CD4-positive, alpha-beta T cell (primary cell): ENCODE measurements at regions not wholly inside any gene's neighbourhood (a gene's known extent, or its start where the extent isn't known, plus 50 kb on each side); places are given as distances from the start of the nearest gene placed in this dataset.
"Not testable (repeated sequence)": the region's sequence is repeated elsewhere in the genome, so short reads cannot be mapped to it uniquely, and the experiment has no call there.

Source experiments
- ATAC-seq: fragments of 200-7000 bp; cut with Tn5 transposase; one replicate; pipeline ENCODE4 v1.10.0; 2022; ENCODE audit warnings: mild to moderate bottlenecking; ENCODE audit not compliant: poor library complexity
- CTCF ChIA-PET: fragments of 350-600 bp; sonication (Branson Sonifier 250); formaldehyde crosslinking; loops from one replicate; lab custom pipeline; 2021; ENCODE audit warnings: antibody characterized with exemption, inconsistent platforms; lab: Charles Lee
- POLR2A ChIA-PET: fragments of 350-600 bp; sonication (Branson Sonifier 250); formaldehyde crosslinking; loops from one replicate; lab custom pipeline; 2021; ENCODE audit warnings: antibody characterized with exemption, inconsistent platforms; lab: Charles Lee
- DNase-seq, 14 experiments: peaks; one replicate each; pipeline ENCODE4 v3.0.0-alpha.2; 2013 to 2020; ENCODE audit warnings: mixed read lengths in 2 of 14
- H3K27ac ChIP-seq, 2 donors: one replicate each; pipeline versions ENCODE4 v1.5.1 to v1.7.0; 2013; ENCODE audit warnings: low read length in 2 of 2, low read depth in 1 of 2, mild to moderate bottlenecking in 1 of 2
- H3K27me3 ChIP-seq, 2 experiments: 1 replicate in 1 of 2; 2 replicates in 1 of 2; pipeline versions ENCODE4 v1.6.1 to v1.7.0; 2013; ENCODE audit warnings: low read length in 2 of 2, control low read depth in 1 of 2, mild to moderate bottlenecking in 1 of 2, moderate library complexity in 1 of 2; ENCODE audit not compliant: insufficient read depth in 2 of 2, control insufficient read depth in 1 of 2
- H3K36me3 ChIP-seq: one replicate; pipeline ENCODE4 v1.6.1; 2013; ENCODE audit warnings: low read length, control low read depth; ENCODE audit not compliant: insufficient read depth
- H3K4me1 ChIP-seq: one replicate; pipeline ENCODE4 v1.6.1; 2013; ENCODE audit warnings: low read length, control low read depth; ENCODE audit not compliant: insufficient read depth
- H3K4me3 ChIP-seq: one replicate; pipeline ENCODE4 v1.5.1; 2013; ENCODE audit warnings: mild to moderate bottlenecking, low read length, moderate library complexity
- H3K9me3 ChIP-seq, 2 experiments: 1 replicate in 1 of 2; 2 replicates in 1 of 2; pipeline versions ENCODE4 v1.6.1 to v1.7.0; 2013; ENCODE audit warnings: low read length in 2 of 2, mild to moderate bottlenecking in 2 of 2, control low read depth in 1 of 2, moderate library complexity in 1 of 2; ENCODE audit not compliant: control insufficient read depth in 1 of 2, insufficient read depth in 1 of 2
- H3K27ac Mint-ChIP-seq: one replicate; pipeline ENCODE4 v1.8.0; 2020; ENCODE audit warnings: mixed read lengths
- H3K27me3 Mint-ChIP-seq: one replicate; pipeline ENCODE4 v1.8.0; 2021; ENCODE audit warnings: mixed read lengths
- H3K36me3 Mint-ChIP-seq: one replicate; pipeline ENCODE4 v1.8.0; 2021; ENCODE audit warnings: low read depth, mixed read lengths
- H3K4me1 Mint-ChIP-seq: one replicate; pipeline ENCODE4 v1.8.0; 2021; ENCODE audit warnings: low read depth, mixed read lengths
- H3K4me3 Mint-ChIP-seq: one replicate; pipeline ENCODE4 v1.8.0; 2020; ENCODE audit warnings: mild to moderate bottlenecking, mixed read lengths
- H3K9me3 Mint-ChIP-seq: one replicate; pipeline ENCODE4 v1.8.0; 2020; ENCODE audit warnings: mixed read lengths
- CTCF ChIP-seq: fragments of 200-600 bp; IDR thresholded peaks from one replicate; pipeline ENCODE4 v1.8.0; 2022; ENCODE audit warnings: antibody characterized with exemption, mild to moderate bottlenecking
- intact Hi-C, 2 experiments: fragments of 100-400 bp; cut with DNase I in 1 of 2; cut with micrococcal nuclease in 1 of 2; formaldehyde crosslinking; loops; one replicate each; pipeline versions ENCODE4 v1.15.1 to v1.9.0; 2023 to 2025; cut with DNase I, micrococcal nuclease

DNA sequence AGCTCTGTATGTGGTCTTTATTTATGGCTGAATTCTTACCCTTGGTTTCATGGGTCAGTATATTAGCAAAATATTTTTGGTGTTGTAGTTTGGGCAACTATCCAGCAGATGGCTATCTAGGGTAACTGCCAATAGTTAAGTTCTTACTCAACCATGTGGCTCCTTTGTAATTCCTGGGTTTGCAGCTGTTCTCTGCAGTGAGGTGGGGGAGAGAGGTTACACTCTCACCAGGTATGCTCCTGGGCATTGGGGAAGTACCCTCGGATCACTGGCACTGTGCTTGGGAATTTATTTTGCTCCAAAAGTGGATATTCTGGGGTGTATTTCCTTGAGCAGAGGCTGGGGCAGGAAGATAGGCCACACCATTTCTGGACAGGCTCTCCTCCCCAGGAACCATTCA lies 436.7 kb upstream of the TMPRSS15 start:
- no peak for TF ChIP-seq CTCF
- ATAC-seq = no peak
- H3K4me3 ChIP-seq = no peak overlapping the region
- no peaks in the 10 kb centered on the region for H3K4me1 ChIP-seq
- H3K27me3 Mint-ChIP-seq = no peaks in the 10 kb centered on the region
- no peak overlapping the region for H3K27ac ChIP-seq
- H3K36me3 Mint-ChIP-seq = no peaks in the 10 kb centered on the region
- H3K27me3 ChIP-seq = no peaks in the 10 kb centered on the region
- no peaks in the 10 kb centered on the region for H3K36me3 ChIP-seq
- H3K9me3 ChIP-seq = no peaks in the 10 kb centered on the region
- intact Hi-C loops = no loop called here
- H3K4me1 Mint-ChIP-seq = no peaks in the 10 kb centered on the region
- ChIA-PET POLR2A (no interaction called here), CTCF (no interaction called here)
- DNase-seq = no peak
- no peak overlapping the region for H3K27ac Mint-ChIP-seq
- no peak overlapping the region for H3K4me3 Mint-ChIP-seq
- H3K9me3 Mint-ChIP-seq = peaks cover 15% of the 10 kb centered on the region

- ATAC-seq, H3K27ac ChIP-seq, H3K27ac Mint-ChIP-seq, DNase-seq, H3K27me3 ChIP-seq, CTCF ChIA-PET, intact Hi-C loops, H3K4me1 ChIP-seq, H3K9me3 ChIP-seq, H3K4me3 ChIP-seq, H3K36me3 Mint-ChIP-seq, H3K27me3 Mint-ChIP-seq, POLR2A ChIA-PET, H3K36me3 ChIP-seq, H3K4me1 Mint-ChIP-seq, H3K4me3 Mint-ChIP-seq: not testable (repeated sequence)
- H3K9me3 Mint-ChIP-seq = peaks cover 18% of the 10 kb centered on the region
These were observed 454.0 kb upstream of the TMPRSS15 start for GRCh38 chr21:18857606-18858005.

DNA sequence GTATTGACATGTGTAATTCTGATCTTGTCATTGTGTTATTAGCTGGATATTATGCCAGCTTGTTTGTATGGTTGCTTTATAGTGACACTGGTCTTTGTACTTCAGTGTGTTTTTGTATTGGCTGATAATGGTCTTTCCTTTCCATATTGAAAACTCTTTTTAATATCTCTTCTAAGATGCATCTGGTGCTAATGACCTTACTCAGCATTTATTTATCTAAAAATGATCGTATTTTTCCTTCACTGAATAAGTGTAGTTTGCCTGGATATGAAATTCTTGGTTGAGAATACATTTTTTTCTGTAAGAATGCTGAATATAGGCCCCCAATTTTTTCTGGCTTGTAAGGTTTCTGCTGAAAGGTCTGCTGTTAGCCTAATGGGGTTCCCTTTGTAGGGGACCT lies 465.5 kb upstream of the TMPRSS15 start:
- H3K4me1 Mint-ChIP-seq = no peaks in the 10 kb centered on the region

More for the DNA sequence above, 465.5 kb upstream of the TMPRSS15 start:
- Mint-ChIP-seq H3K9me3 (peaks cover 4% of the 10 kb centered on the region), H3K36me3 (no peaks in the 10 kb centered on the region), H3K4me3 (no peak overlapping the region), H3K27me3 (no peaks in the 10 kb centered on the region), H3K27ac (no peak overlapping the region)
- TF ChIP-seq CTCF = no peak
- Histone ChIP-seq H3K36me3 (no peaks in the 10 kb centered on the region), H3K4me3 (no peak overlapping the region), H3K27ac (no peak overlapping the region), H3K4me1 (no peaks in the 10 kb centered on the region), H3K9me3 (no peaks in the 10 kb centered on the region), H3K27me3 (no peaks in the 10 kb centered on the region)
- DNase-seq = no peak
- CTCF ChIA-PET = no interaction called here
- intact Hi-C loops = loop anchor here in 1 of 2 experiments (10.0 kb wide), 1 partner anchor 56 kb away; no protein-coding TSS in a partner anchor
- POLR2A ChIA-PET = no interaction called here
- ATAC-seq = no peak
